Epithelial cell of prostate (primary cell): ENCODE measurements at regions not wholly inside any gene's neighbourhood (a gene's known extent, or its start where the extent isn't known, plus 50 kb on each side); places are given as distances from the start of the nearest gene placed in this dataset.
"Not testable (repeated sequence)": the region's sequence is repeated elsewhere in the genome, so short reads cannot be mapped to it uniquely, and the experiment has no call there.

Experiments used
- DNase-seq: peaks from one replicate; pipeline ENCODE4 v3.0.0-alpha.2; 2011; ENCODE audit warnings: low read depth, low spot score
- H3K27ac ChIP-seq: fragments of 450-650 bp; 2 replicates; pipeline ENCODE4 v1.5.1; 2017; ENCODE audit warnings: mild to moderate bottlenecking

GRCh38 chr14:52124791-52125684 lies 56.2 kb upstream of the NID2 start:
- H3K27ac ChIP-seq = peak overlapping the region; percentile 20
- DNase-seq = no peak

DNA sequence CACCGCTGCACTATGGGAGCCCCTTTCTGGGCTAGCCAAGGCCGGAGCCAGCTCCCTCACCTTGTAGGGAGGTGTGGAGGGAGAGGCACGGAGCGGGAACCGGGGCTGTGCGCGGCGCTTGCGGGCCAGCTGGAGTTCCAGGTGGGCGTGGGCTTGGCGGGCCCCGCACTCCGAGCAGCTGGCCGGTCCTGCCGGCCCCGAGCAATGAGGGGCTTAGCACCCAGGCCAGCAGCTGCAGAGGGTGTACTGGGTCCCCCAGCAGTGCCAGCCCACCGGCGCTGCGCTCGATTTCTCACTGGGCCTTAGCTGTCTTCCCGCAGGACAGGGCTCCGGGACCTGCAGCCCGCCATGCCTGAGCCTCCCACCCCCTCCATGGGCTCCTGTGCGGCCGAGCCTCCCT lies 53.3 kb upstream of the NID2 start:
- not testable (repeated sequence) for H3K27ac ChIP-seq, DNase-seq

- no peak overlapping the region for H3K27ac ChIP-seq
- DNase-seq = no peak
These were observed 52.6 kb upstream of the NID2 start for GRCh38 chr14:52121441-52121840.

- no peak for DNase-seq
- H3K27ac ChIP-seq = no peak overlapping the region
These were observed 50.2 kb upstream of the NID2 start for GRCh38 chr14:52119030-52119429.
